HG03196 (cell line): ENCODE measurements at regions not wholly inside any gene's neighbourhood (a gene's known extent, or its start where the extent isn't known, plus 50 kb on each side); places are given as distances from the start of the nearest gene placed in this dataset.

Experiments used
- ATAC-seq: cut with Tn5 transposase; IDR thresholded peaks from one replicate; pipeline ENCODE4 v1.9.1; 2021; ENCODE audit not compliant: unreplicated experiment

- ATAC-seq, result no peak
Observed at GRCh38 chr12:74899031-74899829, 310.4 kb downstream of the KCNC2 start.

- ATAC-seq, result no peak
Observed at GRCh38 chr12:74900232-74900631, 309.4 kb downstream of the KCNC2 start.

- no peak for ATAC-seq
Observed at GRCh38 chr12:74903522-74903921, 306.1 kb downstream of the KCNC2 start.

DNA sequence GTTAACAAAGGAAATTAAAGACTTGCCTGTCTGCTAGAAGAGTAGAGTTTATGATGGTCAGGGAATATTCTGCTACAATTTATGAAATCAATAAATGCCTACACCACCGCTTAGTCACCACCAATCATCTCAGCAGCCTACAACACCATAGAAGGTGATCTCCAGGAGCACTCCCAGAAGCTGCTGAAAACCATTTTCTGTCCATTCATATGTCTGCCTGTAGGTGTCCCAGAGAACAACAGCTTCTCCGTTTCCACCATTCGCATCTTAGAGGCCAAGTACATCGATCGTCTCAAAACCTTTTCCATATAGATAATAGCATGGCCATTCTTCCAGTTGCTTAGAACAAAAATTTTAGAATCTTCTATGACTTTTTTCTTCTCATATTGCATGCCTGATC, 303.4 kb downstream of the KCNC2 start:
- ATAC-seq, result no peak

DNA sequence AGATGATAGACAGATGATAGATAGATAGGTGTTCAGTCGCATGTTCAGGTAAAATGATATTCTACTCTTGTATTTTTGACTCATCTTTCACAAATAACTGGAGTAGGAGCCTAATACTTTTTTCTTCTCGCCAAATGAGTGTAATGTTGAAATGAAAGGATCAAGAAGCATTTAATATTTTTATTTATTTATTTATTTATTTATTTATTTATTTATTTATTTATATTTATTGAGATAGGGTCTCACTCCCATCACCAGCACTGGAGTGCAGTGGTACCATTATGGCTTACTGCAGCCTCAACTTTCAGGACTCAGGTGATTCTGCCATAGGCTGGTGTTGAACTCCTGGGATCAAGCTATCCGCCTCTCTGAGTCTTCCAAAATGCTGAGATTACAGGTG, 298.8 kb downstream of the KCNC2 start:
- ATAC-seq, result no peak

DNA sequence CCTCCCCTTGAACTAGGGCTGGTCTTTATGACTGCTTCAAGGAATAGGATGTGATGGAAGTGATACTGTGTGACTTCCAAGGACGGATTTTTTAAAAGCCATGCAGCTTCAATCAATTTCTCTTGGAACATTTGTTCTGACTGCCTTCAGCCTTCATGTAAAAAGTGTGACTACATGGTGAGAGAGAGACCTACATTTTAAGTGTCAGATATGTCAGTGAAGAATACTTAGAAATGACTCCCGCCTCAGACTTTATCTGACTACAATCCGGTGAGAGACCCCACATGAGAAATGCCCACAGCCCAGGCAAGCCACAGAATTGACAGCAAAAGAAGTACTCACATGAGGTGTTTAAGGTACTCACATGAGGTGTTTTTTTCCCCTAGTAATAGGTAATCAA, 295.3 kb downstream of the KCNC2 start:
- no peak for ATAC-seq

GRCh38 chr12:74915718-74916117, 293.9 kb downstream of the KCNC2 start:
- no peak for ATAC-seq

DNA sequence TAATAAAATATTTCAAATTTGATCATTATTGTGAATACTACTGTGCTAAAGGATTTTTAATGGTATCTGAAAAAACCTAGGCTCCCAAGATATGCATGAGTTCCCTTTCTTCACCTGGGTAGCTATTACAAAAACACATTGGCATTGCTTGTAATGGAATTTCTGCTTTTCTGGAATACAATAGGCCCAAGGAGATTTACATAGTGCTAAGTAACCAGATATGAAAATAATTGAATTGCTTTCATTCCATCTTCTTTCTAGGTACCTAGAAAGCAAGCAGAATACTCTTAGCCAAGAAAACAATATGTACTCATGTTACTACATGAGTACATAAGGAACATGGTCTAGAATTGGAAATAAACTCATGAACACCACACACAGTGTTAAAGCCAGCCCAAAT, 291.9 kb downstream of the KCNC2 start:
- ATAC-seq, result no peak

- no peak for ATAC-seq
Observed at GRCh38 chr12:74918291-74918690, 291.3 kb downstream of the KCNC2 start.

- ATAC-seq, result no peak
Observed at GRCh38 chr12:74922117-74922516, 287.5 kb downstream of the KCNC2 start.

DNA sequence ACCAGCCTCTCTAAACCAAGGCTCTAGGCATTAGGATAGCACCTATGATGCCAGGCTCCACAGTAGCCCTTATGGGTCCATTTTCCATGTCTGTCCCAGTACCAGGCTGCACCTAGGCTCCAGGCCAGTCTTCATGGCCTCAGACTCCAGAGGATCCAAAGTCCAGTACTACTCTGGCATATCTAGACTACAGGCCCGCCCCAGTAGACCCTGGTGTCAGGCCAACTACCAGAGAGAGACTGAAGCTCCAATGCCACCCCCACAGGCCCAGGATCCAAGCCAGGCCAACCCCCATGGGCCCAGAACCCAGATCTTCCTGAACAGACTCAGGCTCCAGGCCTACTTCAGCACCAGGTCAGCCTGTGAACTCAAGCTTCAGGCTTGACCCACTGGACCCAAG, 287.0 kb downstream of the KCNC2 start:
- ATAC-seq, result no peak

- no peak for ATAC-seq
Observed at GRCh38 chr12:74941670-74942069, 268.0 kb downstream of the KCNC2 start.

GRCh38 chr12:74945771-74946198, 263.9 kb downstream of the KCNC2 start:
- no peak for ATAC-seq

DNA sequence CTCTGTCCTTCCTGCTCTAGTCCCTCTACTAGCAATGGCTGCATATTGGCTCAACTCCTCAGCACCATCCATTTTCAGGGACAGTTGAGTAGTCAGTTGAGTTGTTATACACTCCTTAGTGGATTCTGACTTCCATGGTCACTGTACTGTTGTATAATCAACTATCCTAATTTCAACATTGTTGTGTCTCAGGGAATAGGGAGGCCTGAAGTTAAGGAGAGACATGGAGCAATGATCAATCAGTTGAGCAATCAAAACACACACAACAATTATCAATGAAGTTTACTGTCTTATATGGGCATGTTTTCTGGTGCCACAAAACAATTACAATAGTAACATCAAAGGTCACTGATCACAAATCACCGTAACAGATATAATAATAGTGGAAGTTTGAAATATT, 255.9 kb downstream of the KCNC2 start:
- no peak for ATAC-seq

- no peak for ATAC-seq
Observed at GRCh38 chr12:74957231-74957630, 252.4 kb downstream of the KCNC2 start.

- no peak for ATAC-seq
Observed at GRCh38 chr12:74957634-74958033, 252.0 kb downstream of the KCNC2 start.

DNA sequence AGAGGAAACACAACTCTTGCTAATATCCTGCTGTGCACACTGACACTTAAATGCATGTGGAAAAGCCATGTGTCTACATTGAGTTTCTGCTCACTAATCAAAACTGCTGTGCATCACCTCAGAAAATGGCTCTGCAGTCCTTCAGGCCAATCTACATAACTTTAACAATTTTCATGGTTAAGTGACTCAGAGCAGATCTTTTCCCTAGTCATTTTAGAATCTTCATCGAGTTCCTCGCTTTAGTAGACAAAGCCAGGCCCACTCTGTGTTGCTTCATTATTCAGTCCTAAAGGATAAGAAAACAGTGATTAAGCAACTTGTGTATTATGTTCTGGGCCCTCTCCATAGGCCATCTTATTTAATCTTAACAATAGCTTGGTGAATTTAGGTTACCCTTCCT, 250.0 kb downstream of the KCNC2 start:
- no peak for ATAC-seq

GRCh38 chr12:74963304-74963703, 246.3 kb downstream of the KCNC2 start:
- ATAC-seq, result no peak

- ATAC-seq, result no peak
Observed at GRCh38 chr12:74963867-74964331, 245.7 kb downstream of the KCNC2 start.

DNA sequence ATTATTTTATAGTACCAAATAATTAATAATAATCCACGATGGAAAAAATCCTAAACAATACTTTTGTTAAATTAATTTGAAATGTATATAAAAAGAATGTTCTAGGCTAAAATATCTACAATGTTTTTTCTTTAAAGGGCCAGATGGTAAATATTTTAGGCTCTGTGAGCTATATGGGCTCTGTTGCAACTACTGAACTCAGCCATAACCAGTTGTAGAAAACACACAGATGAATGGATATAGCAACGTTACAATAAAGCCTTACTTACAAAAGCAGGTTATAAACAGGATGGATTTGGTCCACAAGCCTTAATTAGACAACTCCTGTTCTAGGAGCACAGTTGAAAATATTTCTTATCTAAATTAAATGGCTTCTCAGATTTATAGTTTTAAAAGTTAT, 245.2 kb downstream of the KCNC2 start:
- ATAC-seq, result no peak

DNA sequence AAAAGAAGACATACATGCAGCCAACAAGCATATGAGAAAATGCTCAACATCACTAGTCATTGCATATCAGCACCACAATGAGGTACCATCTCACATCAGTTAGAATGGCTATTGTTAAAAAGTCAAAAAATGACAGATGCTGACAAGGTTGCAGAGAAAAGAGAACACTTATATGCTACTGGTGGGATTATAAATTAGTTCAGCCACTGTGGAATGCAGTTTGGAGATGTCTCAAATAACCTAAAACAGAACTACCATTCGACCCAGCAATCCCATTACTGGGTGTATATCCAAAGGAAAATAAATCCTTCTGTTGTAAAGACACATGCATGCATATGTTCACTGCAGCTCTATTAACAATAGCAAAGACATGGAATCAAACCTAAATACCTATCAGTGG, 238.4 kb downstream of the KCNC2 start:
- ATAC-seq, result no peak

DNA sequence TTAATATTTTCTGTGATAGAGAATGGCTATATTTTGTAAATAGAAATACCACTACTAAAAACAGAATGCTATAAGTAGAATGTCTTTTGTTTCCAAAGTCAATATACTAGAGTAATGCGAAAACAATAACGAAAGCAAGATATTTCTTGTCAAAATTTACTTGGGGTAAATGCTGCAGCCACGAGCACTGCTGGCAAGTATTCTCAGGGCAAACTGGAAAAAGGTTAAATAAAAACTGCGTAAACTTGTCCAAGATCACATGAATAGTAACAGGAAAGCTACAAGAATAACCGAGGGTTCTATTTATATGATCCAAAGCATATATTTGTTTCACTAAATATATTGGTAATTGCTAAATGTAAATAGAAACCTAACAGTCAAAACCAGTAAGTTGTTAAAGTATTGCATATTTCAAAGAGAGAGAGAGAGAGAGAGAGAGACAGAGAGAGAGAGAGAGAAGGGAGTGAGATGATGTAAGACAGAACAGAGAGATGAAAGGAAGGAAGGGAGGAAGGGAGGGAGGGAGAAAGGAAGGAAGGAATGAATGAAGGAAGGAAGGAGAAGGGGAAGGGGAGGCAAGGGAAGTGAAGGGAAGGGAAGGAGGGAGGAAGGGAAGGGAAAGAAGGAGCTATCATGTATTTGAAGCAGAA, 231.7 kb downstream of the KCNC2 start:
- ATAC-seq, result no peak

DNA sequence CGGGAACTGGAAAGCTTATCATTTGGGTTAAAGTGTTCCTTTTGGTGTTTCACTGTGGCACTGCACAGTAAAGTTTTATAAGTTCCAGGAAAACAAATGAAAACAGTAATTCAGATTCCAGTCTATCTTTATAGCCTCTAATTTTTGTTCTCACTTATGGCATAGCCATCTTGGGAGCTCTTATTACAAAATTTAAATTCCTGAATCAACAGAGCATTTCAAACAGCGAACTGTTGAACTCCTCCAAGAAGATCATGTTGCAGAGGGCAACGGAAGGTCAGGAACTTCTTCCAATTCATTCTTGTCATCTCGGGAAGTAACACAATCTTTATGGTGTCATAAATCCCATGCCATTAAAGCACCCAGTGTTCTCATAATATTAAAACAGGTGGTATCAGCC, 229.1 kb downstream of the KCNC2 start:
- ATAC-seq, result no peak
